ENCODE measurements at regions not wholly inside any gene's neighbourhood (a gene's known extent, or its start where the extent isn't known, plus 50 kb on each side); places are given as distances from the start of the nearest gene placed in this dataset.
"Not testable (repeated sequence)": the region's sequence is repeated elsewhere in the genome, so short reads cannot be mapped to it uniquely, and the experiment has no call there.

- no peak for DNase-seq (ENCODE audit: low read depth in 2 of 2)
Measured at GRCh38 chr11:110347660-110348059, 51.2 kb upstream of the RDX start.

DNA sequence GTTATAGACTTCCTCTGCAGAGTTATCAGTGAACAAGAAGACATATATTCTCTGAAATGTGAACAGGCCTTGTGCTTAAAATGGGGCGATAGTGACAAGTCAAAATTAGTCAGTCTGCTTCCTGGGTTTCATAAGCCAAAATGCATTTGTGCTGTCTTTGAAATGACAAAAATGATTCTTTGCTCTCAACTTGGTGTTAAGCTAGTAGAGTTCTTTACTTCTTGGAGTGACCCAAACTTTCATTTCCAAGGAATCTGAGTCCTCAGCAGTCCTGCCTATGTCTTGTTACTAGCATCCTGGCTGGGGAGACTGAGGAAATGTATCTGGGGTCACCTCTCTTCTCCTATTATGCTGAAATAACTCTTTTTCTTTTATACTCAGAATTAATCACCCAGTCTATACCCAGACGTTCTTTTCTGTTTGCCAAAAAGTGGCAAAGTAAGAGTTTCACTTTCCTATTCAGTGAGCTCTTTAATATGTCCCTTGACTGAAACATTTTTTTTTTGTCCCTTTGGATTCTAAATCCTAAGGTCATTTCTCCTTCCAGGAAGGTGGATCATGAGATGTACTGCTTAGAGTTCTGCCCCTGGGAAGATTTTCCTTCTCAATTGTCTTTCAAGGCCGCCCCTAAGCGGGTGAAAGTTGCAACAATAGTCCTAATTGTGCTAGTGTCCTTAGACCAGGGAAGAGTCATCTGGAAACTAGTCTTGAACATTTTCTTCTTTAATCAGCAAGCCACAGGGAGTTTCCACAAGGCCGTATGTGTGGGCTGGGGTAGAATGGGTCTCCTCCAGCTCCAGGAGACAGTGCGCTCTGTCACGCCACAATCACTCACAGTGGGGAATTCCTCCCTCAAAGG lies 53.0 kb upstream of the RDX start:
- peak; percentile 61 to 72 for DNase-seq (ENCODE audit: low read depth in 2 of 2)

DNA sequence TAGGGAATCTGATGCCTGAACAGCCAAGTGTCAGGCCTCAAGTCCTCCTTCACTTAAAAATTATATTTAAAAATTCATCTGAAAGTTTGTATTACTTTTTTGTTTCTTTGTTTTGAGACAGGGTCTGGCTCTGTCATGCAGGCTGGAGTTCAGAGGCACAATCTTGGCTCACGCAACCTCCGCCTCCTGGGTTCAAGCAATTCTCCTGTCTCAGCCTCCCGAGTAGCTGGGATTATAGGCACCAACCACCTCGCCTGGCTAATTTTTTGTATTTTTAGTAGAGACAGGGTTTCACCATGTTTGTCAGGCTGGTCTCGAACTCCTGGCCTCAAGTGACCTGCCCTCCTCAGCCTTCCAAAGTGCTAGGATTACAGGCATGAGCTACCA lies 53.6 kb upstream of the RDX start:
- not testable (repeated sequence) for DNase-seq (ENCODE audit: low read depth in 2 of 2)

DNA sequence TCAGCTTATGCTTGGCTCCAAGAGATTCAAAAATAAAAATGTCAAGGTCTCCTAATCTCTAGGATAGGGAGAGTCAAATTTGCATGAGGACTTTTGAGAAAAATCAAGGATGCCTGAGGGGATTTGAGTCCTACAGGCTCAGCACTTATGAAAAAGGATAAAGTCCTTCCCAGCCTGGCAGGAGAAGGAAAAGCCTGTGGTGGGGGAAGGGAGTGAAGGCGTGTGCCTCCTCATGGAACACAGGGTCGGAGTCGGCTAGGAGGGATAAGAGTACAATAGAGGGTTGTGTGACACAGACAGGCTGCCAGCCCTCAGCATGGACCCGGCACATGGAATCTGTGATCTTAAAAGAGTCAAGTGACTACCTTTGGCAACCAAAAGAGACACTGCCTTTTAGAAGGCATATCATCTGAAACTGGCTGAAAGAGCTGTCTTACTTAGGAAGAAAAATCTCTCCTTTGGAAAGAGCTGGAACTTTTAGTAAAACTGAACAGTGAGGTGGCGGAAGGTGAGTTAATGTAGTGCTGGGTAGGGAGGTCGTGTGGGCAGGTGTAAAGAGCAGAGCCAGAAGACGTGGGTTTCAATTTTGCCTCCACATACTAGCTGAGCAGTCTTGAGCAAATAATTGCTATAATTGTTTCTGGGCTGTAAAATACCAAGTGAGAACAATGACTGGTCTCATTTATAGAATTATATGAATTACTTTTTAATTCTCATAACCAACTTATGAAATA lies 58.8 kb upstream of the RDX start:
- DNase-seq (ENCODE audit: low read depth in 2 of 2): no peak

DNA sequence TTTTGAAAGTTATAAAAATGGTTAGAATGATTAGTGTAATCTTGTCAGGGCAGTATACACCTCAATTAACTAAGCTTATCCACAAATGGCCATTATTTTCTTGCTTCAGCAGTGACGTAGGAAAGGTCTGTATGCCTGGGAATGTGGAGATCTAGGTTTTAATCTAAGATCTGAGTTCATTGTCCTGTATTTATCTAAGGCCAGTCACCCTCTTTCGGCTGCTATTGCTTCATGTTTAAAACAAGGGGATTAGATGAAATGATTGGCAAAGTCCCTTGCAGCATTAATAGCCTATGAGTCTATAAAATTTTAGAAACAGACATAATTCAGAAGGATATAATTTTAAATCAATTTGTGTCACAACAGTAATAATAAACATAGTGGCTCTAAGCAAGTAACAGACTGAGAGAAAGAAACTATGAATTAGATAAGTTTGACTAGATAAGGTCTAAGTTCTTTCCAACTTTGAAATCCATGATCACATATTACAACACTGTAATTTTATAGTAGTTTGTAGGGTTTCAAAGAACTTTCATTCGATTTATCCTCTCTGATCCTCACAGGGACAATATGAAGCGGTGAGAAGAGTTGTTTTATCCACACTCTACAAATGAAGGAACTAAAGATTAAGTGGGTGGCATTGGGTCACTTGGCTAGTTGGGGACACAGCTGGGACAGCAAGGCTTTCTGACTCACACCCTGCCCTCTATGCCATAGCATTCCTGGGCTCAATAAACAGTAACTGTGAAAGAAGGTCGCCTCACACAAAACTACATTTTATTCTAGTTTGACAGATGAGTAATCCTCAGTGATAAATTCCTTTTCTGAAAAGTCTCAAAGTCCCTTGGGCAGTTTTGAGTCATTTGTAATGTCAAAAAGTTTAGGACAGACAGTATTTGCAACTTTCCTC lies 60.6 kb upstream of the RDX start:
- no peak for DNase-seq (ENCODE audit: low read depth in 2 of 2)

DNA sequence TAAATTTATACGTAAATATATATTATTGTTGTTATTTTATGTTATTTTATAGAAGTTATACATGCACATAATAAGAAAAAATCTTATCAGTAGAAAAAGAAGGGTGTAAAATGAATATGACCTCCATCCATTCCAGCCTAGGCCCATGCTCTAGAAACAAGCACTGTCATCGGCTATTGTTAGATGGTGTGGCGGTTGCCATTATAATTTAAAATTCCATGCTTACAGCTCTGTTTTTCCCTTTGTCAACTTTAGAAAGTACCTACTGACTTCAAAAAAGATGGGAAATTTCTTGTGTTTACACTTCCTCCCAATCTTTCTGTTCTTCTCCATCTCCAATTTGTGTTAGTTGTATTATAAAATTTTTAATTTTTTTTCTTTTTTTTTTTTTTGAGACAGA lies 61.9 kb upstream of the RDX start:
- DNase-seq (ENCODE audit: low read depth in 2 of 2): no peak

DNA sequence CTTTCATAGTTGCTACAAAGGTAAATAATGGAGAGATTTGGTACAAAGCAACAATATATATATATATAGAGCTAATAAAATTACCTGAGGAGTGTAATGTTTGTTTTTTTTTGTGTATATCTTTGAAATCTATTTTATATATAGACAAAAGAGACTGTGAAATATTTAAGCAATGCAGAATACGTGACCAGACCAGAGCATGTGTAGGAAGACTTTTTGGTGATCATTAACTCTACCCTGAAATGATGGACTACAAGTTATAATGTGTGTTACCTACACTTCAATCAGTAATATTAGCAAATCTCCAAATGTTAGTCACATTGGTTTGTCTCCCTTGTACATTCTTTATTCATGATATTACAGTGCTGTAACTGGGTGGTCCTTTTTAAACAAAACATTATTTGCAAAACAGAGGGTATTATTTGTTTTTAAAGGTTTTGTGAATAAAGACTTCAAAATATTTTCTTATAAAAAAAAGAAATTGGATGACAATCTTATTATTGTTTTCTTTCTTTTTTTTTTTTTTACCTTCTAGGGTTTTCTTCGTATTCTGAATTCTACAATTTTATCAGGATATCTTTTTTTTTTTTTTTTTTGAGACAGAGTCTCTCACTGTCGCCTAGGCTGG lies 64.5 kb upstream of the RDX start:
- not testable (repeated sequence) for DNase-seq (ENCODE audit: low read depth in 2 of 2)

- DNase-seq (ENCODE audit: low read depth in 2 of 2): no peak
Measured at GRCh38 chr11:110362971-110363509, 66.6 kb upstream of the RDX start.

GRCh38 chr11:110366291-110366690 lies 63.5 kb upstream of the FDX1 start:
- DNase-seq (ENCODE audit: low read depth in 2 of 2): no peak

DNA sequence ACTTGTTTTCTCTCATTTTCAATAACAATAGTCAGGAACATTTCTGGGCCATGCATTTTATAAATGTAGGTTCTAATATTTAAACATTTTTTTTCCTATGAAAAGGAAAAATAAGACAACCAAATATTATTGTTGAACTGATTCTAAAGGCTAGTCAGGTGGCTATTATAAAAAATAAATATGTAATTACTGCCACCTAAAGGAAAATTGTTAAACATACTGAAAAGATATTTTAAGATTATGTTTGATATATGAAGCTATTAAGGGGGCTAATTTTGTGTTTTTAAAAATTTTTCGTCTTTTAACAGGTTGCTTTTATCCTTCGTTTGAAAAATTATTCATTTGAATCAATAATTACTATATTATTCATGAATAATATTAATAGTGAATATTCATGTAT lies 62.2 kb upstream of the FDX1 start:
- DNase-seq (ENCODE audit: low read depth in 2 of 2): no peak

DNA sequence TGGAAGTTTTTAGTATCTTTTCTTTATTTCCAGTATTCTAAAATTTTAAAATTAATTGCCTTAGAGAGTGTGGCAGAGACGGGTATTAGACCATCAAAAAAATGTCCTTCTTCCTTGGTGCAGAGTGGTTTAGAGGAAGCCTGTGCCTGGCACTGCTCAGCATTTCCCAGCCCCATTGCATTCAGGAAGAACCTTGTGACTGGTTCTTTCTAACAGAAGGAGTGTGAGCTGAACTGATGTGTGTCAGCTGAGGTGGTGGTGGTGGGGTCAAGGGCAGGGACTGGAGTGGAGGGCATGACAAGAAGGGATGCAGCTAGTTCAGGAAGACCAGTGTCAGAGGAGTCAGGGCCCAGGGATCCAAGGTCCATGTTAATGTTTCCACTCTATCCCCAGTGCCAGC lies 58.7 kb upstream of the FDX1 start:
- no peak for DNase-seq (ENCODE audit: low read depth in 2 of 2)

DNA sequence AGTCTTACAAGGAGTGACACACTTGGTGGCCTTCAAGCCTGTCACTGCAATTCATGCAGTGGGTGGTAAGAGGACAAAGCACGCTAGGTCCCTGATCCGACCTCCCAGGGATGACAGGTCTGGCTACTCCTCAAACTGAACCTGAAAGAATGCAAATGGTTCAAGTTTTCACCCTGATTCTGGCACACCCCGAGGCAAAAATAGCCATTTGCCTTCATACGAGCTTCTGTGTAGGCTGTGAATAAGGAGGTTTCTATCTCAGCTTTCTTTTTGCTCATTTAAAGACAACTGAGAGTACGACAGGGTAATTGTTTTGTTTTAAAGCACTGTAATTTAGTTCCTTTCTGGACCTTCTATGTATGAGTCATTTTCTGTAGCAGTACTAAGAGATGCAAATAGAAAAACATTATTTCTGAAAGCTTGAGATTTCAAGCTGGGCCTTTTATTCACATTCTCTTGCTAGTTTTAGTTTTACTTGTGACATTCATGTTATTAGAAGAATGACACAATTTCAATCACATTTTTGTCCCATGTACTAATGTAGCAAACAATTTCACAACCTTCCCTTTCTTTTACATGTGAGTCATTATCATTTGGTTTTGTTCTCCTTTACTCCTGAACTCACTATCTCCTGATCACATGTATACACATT lies 56.6 kb upstream of the FDX1 start:
- DNase-seq (ENCODE audit: low read depth in 2 of 2): no peak

DNA sequence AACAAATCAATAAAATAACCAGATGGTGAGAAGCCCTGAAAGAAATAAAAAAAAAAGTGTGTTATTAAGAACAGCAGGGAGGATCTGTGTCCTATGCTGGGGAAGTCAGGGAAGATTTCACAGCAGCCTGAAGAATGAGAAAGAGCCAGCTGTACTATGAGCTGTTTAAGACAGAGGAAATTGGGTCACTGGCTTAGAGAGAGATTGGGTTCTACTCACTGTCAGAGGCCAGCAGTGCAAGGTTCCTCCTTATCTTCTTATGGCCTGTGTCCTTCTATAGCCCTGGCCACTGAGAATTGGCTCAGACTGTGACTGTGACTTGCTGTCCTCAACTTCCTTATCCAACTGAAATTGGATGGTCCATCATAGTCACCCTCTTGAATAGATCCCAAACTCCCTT lies 54.8 kb upstream of the FDX1 start:
- DNase-seq (ENCODE audit: low read depth in 2 of 2): no peak

- DNase-seq (ENCODE audit: low read depth in 2 of 2): no peak
Measured at GRCh38 chr11:110375351-110375750, 54.4 kb upstream of the FDX1 start.

- DNase-seq (ENCODE audit: low read depth in 2 of 2): no peak
Measured at GRCh38 chr11:110376021-110376420, 53.7 kb upstream of the FDX1 start.

DNA sequence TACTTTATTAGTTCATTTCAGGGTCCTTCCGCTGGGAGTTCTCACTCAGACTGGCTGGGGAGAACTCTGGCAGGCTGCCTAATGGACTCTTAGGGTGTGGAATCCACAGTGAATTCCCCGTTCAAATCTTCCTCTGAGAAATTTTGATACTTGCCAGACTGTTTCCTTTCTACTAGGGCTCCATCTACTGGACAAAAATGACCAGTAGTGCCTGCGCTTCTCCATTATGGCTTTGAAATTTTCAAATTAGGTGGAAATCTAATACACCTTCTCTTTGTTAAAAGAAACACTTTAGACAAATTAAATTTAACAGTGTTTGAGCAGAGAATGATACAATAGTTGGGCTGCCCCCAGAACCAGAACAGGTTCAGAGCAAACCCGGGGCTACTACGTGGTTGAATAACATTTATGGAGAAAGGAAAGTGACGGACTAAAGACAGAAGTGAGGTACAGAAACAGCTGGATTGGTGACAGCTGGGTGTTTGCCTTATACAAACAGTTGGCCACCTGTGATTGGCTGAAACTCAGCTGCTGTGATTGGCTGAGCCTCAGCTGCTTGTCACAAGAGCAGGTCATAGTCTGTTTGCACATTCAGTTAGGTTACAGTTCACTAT lies 52.9 kb upstream of the FDX1 start:
- DNase-seq (ENCODE audit: low read depth in 2 of 2): no peak

- DNase-seq (ENCODE audit: low read depth in 2 of 2): no peak
Measured at GRCh38 chr11:110377434-110377833, 52.3 kb upstream of the FDX1 start.

- DNase-seq (ENCODE audit: low read depth in 2 of 2): no peak
Measured at GRCh38 chr11:110379261-110379660, 50.5 kb upstream of the FDX1 start.

- DNase-seq (ENCODE audit: low read depth in 2 of 2): no peak
Measured at GRCh38 chr11:110379936-110380335, 49.8 kb upstream of the FDX1 start.
